ENCODE measurements at regions not wholly inside any gene's neighbourhood (a gene's known extent, or its start where the extent isn't known, plus 50 kb on each side); places are given as distances from the start of the nearest gene placed in this dataset.
"Not testable (repeated sequence)": the region's sequence is repeated elsewhere in the genome, so short reads cannot be mapped to it uniquely, and the experiment has no call there.

GRCh38 chr7:68038621-68039314 lies 1042.1 kb downstream of the TYW1 start:
- DNase-seq, result no peak

- DNase-seq, result no peak
These were observed 1044.9 kb downstream of the TYW1 start for GRCh38 chr7:68041554-68041953.

DNA sequence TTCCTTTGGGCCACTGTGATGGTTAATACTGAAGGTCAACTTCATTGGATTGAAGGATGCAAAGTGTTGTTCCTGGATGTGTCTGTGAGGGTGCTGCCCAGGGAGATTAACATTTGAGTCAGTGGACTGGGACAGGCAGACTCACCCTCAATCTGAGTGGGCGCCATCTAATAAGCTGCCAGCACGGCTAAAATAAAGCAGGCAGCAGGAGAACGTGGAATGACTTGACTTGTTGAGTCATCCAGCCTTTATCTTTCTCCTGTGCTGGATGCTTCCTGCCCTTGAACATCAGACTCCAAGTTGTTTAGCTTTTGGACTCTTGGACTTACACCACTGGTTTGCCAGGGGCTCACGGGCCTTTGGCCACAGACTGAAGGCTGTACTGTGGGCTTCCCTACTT lies 1046.9 kb downstream of the TYW1 start:
- DNase-seq, result no peak

- DNase-seq, result no peak
These were observed 1054.0 kb downstream of the TYW1 start for GRCh38 chr7:68050627-68051026.

DNA sequence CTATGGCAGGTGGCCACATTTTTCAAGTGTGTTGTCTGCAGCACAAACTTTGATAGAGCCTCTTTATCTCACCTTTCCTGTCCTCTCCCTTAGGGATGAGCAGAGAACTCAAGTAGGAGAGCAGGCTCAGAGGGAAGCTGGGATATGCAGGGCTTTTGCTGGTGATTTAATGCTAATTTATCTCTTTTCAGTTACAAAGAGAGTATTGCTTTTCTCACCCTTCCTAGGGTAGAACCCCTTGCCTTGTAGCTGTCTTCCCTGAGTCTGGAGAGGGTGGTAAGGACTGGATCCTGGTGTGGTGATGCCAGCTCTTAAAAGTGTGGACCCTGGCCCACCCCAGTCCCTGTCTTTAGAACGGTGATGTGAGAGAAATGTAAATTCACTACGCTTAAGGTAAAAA lies 1061.4 kb downstream of the TYW1 start:
- no peak for DNase-seq

- no peak for DNase-seq
These were observed 1066.5 kb downstream of the TYW1 start for GRCh38 chr7:68063171-68063570.

GRCh38 chr7:68065581-68065980 lies 1068.9 kb downstream of the TYW1 start:
- DNase-seq, result no peak

DNA sequence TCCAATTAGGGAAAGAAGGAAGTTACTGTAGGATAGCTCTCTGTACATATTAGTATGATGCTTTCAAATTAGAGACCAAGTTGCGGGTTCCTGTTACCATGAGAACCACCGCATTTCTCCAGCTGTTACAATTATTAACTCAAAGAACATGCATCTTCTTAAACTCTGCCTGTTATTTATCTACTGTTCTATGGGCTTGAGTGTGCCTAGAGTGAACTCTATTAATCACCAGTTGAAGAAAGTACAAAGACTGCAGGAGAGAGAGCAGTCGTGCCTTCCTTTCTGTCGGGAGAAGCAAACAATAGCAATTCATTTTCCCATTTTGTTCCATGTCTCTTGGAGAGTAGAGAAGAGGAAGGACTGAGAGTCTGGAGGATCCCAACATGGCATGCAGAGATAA lies 1071.2 kb downstream of the TYW1 start:
- no peak for DNase-seq

DNA sequence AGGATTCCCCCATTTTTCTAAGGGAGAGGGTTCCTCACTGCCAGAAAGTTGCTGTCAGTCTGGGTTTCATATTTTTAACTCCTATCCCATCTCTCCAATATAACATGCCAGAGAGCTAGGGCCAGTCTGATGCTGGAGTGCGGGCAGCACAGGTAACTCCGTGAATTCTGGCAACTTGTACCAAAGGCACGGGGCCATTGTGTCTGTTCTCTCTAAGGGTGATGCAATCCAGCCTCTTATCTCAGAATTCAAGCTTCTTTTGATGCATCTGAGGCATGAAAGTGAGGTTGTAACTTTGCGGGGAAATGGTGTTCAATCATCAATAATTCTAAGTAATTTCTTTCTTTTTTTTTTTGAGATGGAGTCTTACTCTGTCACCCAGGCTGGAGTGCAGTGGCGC lies 1074.4 kb downstream of the TYW1 start:
- DNase-seq, result no peak

- no peak for DNase-seq
These were observed 1077.1 kb downstream of the TYW1 start for GRCh38 chr7:68073701-68074100.

DNA sequence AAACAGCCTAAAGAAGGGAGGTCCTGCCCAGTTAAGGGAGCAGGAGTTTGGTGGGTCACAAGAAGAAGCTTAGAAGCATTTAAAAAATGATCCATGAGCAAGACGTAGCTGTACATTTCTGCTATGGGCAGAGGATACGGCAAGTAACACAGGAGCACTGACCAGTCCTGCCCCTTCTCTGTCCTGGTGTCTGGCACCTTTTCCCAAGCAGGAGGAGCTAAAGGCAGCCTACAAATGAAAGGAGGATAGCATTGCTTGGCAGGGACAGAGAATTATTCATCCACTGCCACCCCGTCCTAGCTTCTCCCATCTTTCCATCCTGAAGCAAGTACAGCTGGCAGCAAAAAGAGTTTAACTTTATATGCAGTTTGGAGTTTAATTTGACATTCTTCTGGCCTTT lies 1077.6 kb downstream of the TYW1 start:
- no peak for DNase-seq

- no peak for DNase-seq
These were observed 1081.6 kb downstream of the TYW1 start for GRCh38 chr7:68078157-68078710.

DNA sequence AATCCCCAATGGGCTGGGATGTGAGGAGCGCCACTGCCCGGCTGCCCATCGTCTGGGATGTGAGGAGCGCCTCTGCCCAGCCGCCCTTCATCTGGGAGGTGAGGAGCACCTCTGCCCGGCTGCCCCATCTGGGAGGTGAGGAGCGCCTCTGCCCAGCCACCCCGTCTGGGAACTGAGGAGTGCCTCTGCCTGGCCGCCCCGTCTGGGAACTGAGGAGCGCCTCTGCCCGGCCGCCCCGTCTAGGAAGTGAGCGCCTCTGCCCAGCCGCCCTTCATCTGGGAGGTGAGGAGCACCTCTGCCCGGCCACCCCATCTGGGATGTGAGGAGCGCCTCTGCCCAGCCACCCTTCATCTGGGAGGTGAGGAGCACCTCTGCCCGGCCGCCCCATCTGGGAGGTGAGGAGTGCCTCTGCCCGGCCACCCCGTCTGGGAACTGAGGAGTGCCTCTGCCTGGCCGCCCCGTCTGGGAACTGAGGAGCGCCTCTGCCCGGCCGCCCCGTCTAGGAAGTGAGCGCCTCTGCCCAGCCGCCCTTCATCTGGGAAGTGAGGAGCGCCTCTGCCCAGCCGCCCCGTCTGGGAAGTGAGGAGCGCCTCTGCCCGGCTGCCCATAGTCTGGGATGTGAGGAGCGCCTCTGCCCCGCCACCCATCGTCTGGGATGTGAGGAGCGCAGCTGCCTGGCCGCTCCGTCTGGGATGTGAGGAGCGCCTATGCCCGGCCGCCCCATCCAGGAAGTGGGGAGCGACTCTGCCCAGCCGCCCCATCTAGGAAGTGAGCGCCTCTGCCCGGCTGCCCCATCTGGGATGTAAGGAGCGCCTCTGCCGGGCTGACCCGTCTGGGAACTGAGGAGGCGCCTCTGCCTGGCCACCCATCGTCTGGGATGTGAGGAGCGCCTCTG lies 1085.7 kb downstream of the TYW1 start:
- DNase-seq, result not testable (repeated sequence)

GRCh38 chr7:68082961-68083657 lies 1086.5 kb downstream of the TYW1 start:
- not testable (repeated sequence) for DNase-seq

GRCh38 chr7:68087401-68087800 lies 1090.8 kb downstream of the TYW1 start:
- no peak for DNase-seq

- no peak for DNase-seq
These were observed 1092.2 kb downstream of the TYW1 start for GRCh38 chr7:68088879-68089278.

DNA sequence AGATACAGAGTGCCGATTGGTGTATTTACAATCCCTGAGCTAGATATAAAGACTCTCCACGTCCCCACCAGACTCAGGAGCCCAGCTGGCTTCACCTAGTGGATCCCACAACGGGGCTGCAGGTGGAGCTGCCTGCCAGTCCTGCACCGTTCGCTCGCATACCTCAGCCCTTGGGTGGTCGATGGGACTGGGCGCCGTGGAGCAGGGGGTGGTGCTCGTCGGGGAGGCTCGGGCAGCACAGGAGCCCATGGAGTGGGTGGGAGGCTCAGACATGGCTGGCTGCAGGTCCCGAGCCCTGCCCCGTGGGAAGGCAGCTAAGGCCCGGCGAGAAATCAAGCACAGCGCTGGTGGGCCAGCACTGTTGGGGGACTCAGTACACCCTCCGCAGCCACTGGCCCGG lies 1093.6 kb downstream of the TYW1 start:
- not testable (repeated sequence) for DNase-seq

DNA sequence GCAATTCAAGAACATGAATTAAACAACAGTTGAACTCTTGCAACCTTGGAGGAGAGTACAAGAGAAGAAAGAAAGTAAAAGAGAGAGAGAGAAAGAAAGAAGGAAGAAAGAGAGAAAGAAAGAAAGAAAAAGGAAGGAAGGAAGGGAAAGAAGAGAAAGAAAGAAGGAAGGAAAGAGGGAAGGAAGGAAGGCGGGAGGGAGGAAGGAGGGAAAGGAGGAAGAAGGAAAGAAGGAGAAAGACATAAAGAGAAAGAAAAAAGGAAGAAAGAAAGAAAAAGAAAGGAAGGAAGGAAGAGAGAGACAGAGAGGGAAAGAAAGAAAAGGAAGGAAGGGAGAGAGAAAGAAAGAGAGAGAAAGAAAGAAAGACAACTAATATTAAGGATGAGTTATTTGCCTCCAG lies 1106.7 kb downstream of the TYW1 start:
- DNase-seq, result no peak

DNA sequence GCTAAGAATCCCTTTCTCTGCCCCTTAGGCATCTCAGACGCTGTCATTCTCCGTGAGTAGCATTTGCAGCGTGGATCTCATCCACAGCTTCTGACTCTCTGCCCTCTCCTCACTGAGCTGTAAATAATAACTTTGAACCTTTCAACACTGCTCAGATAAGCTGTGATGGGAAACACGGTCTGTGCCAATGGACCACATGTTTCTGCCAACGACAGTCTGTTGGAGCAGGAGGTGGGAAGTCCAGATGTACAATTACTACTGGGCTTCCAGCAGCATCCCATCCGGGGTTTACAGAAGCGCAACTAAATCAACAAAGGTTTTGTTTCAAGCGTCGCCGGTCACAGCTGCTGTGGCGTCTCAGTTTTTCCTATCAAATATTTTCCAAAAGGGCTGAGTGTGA lies 1110.6 kb downstream of the TYW1 start:
- DNase-seq, result no peak

DNA sequence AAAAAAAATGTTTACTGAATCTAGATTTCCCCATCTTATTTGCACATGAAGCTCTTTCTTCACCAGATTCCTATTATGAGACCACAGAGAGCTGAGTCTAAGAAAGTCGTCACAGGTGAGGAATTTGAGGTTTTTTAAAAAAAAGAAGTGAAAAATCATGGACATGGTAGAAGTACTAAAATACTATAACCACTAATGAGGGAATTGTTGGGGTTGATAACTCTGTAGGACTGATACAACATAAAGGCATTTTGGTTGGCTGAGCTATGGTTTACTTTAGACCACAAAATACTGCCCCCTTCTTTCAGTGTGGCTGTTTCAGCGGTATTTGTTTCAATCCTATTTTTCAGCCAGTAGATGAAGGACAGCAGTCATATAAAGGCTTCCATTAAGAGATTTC lies 1111.3 kb downstream of the TYW1 start:
- no peak for DNase-seq

DNA sequence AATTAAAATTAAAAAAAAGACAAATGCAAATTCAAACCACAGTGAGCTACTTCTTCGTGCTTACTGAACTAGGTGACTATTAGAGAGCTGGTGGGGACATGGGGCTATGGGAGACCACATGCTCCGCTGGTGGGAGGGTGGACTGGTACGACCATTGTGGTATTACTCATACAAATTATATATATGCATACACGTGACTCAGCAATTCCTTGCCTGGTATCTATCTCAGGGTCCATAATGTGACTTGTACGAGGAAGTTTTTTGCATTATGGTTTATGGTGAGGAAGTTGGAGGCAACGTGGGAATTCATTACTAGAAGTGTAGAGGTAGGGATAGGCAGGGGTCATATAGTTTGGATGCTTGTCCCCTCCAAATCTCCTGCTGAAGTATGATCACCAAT lies 1112.7 kb downstream of the TYW1 start:
- no peak for DNase-seq

DNA sequence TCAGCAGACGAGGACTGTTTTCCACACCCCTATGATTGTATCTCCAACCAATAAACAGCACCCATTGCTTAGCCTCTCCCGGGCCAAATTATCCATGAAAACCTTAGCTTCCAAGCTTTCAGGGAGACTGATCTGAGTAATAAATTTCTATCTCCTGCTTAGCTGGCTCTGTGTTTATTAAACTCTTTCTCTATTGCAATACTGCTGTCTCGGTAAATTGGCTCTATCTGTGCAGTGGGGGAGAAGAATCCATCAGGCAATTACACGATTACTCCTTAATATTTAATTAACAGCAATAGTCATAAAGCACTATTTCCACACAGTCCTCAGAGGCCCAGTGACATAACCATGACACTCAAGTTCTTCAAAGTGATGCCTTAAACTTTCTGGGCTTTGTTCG lies 1122.8 kb downstream of the TYW1 start:
- DNase-seq, result no peak

GRCh38 chr7:68121056-68121455 lies 1124.4 kb downstream of the TYW1 start:
- no peak for DNase-seq

Measured in Kasumi-1 (cell line).